ENCODE measurements at regions not wholly inside any gene's neighbourhood (a gene's known extent, or its start where the extent isn't known, plus 50 kb on each side); places are given as distances from the start of the nearest gene placed in this dataset.

GRCh38 chr14:65184032-65184764 is 81.9 kb upstream of the MAX start:
- DNase-seq (ENCODE audit: low read depth in 1 of 2, low spot score in 1 of 2) (peak in 1 of 2 experiments; percentile 23), ATAC-seq (peak in 1 of 2 experiments; percentile 53; a peak in 3 of 6 replicates), FAIRE-seq (no peak)
- 49% methylated on average over 8 of the region's 8 CpGs for WGBS (ENCODE audit: missing lambda C conversion rate)
- H3K4me1 ChIP-seq = peaks cover 26% of the 10 kb centered on the region
- peak overlapping the region; percentile 51 for H3K4me2 ChIP-seq
- peak overlapping the region; percentile 53 to 70; a peak in 5 of 6 replicates for H3K27ac ChIP-seq
- no peak for TF ChIP-seq JUN (IDR thresholded peaks at IDR 0.05)
- TF ChIP-seq EHF (CRISPR knock-in tag; IDR thresholded peaks at IDR 0.05) = no peak
- TF ChIP-seq MAX (IDR thresholded peaks at IDR 0.05) = no peak
- no peak for TF ChIP-seq RNF2 (IDR thresholded peaks at IDR 0.05; ENCODE audit: borderline replicate concordance, low read depth)
- no peak for TF ChIP-seq TP53 (CRISPR knock-in tag; IDR thresholded peaks at IDR 0.05)
- no peak for TF ChIP-seq KDM5A (IDR thresholded peaks at IDR 0.05)
- no peak for TF ChIP-seq BCL3 (IDR thresholded peaks at IDR 0.05)
- no peak for TF ChIP-seq ESRRA (IDR thresholded peaks at IDR 0.05; ENCODE audit: borderline replicate concordance, low read length)
- no peak for TF ChIP-seq RAD21 (conservative IDR thresholded peaks at IDR 0.05 in 1 of 2, IDR thresholded peaks at IDR 0.05 in 1 of 2)
- no peak for TF ChIP-seq CBX2 (IDR thresholded peaks at IDR 0.05; ENCODE audit: borderline replicate concordance, low read depth)
- TF ChIP-seq MAZ (IDR thresholded peaks at IDR 0.05; ENCODE audit: borderline replicate concordance, low read depth, low read length) = no peak
- TF ChIP-seq NFE2L2 (conservative IDR thresholded peaks at IDR 0.05; ENCODE audit: low read length) = no peak
- TF ChIP-seq TFCP2L1 (CRISPR knock-in tag; IDR thresholded peaks at IDR 0.05) = no peak
- TF ChIP-seq MYC (IDR thresholded peaks at IDR 0.05; ENCODE audit: borderline replicate concordance, low read length) = no peak
- CTCF ChIA-PET = interaction anchor here (1.2 to 3.3 kb wide), 8 partner anchors 13 to 775 kb away, joined by 3 to 16 read pairs (median 4); partner anchors contain the start of gene FUT8
- H3K9me3 ChIP-seq = peaks cover 18% of the 10 kb centered on the region
- POLR2A ChIA-PET = interaction anchor here (0.6 to 1.7 kb wide), 2 partner anchors 163 to 227 kb away, joined by 3 to 5 read pairs; no protein-coding TSS in a partner anchor
- H3K4me3 ChIP-seq = no peak overlapping the region

- peaks cover 13% of the 10 kb centered on the region for H3K4me1 ChIP-seq
- ChIA-PET POLR2A (no interaction called here), CTCF (interaction anchor here (0.6 to 3.3 kb wide), 4 partner anchors 11 to 226 kb away, joined by 3 to 12 read pairs (median 3); partner anchors contain the start of gene FUT8)
- no peak for DNase-seq (ENCODE audit: low read depth in 1 of 2, low spot score in 1 of 2)
- H3K4me2 ChIP-seq = no peak overlapping the region
- H3K9me3 ChIP-seq = peaks cover 18% of the 10 kb centered on the region
- H3K27ac ChIP-seq = 0 out of 6 replicates have a peak overlapping the region, but pooled peaks of 1 of the 2 experiments have one; percentile 31
- H3K4me3 ChIP-seq = no peak overlapping the region
- no peak for ATAC-seq
- no peak for FAIRE-seq
- 51% methylated on average over 4 of the region's 4 CpGs for WGBS (ENCODE audit: missing lambda C conversion rate)
- TF ChIP-seq HOXA7 (CRISPR knock-in tag; IDR thresholded peaks at IDR 0.05) = no peak
- TF ChIP-seq POLR2AphosphoS2 (conservative IDR thresholded peaks at IDR 0.05; ENCODE audit: low read length) = no peak
- TF ChIP-seq JUNB (IDR thresholded peaks at IDR 0.05) = no peak
- TF ChIP-seq NFE2L2 (conservative IDR thresholded peaks at IDR 0.05; ENCODE audit: low read length) = no peak
- TF ChIP-seq HEYL (CRISPR knock-in tag; IDR thresholded peaks at IDR 0.05) = no peak
- no peak for TF ChIP-seq TFCP2L1 (CRISPR knock-in tag; IDR thresholded peaks at IDR 0.05)
- TF ChIP-seq ESRRA (IDR thresholded peaks at IDR 0.05; ENCODE audit: borderline replicate concordance, low read length) = no peak
- TF ChIP-seq MAFK (IDR thresholded peaks at IDR 0.05; ENCODE audit: partially characterized antibody) = no peak
- no peak for TF ChIP-seq TP53 (CRISPR knock-in tag; IDR thresholded peaks at IDR 0.05)
- TF ChIP-seq HDAC2 (IDR thresholded peaks at IDR 0.05) = no peak
- no peak for TF ChIP-seq FOXS1 (CRISPR knock-in tag; IDR thresholded peaks at IDR 0.05)
- no peak for TF ChIP-seq CHD2 (IDR thresholded peaks at IDR 0.05; ENCODE audit: low read length, partially characterized antibody)
- TF ChIP-seq NR3C1 (IDR thresholded peaks at IDR 0.05) = no peak
- TF ChIP-seq RARB (CRISPR knock-in tag; IDR thresholded peaks at IDR 0.05) = no peak
Measured at GRCh38 chr14:65185829-65186228, 83.5 kb upstream of the MAX start.

Measured in A549 (cell line).